Stimulated activated CD4-positive, alpha-beta T cell treated with anti-CD3 and anti-CD28 coated beads, Interleukin-1b, Interleukin-23, amount 100 ng/mL, for 48 hours (primary cell): ENCODE measurements at regions not wholly inside any gene's neighbourhood (a gene's known extent, or its start where the extent isn't known, plus 50 kb on each side); places are given as distances from the start of the nearest gene placed in this dataset.
A peak's percentile ranks its signal among the peaks of the same experiment; 100 is the strongest.

ENCODE experiments used
- DNase-seq: peaks from one replicate; pipeline ENCODE4 v3.0.0-alpha.2; 2020

DNA sequence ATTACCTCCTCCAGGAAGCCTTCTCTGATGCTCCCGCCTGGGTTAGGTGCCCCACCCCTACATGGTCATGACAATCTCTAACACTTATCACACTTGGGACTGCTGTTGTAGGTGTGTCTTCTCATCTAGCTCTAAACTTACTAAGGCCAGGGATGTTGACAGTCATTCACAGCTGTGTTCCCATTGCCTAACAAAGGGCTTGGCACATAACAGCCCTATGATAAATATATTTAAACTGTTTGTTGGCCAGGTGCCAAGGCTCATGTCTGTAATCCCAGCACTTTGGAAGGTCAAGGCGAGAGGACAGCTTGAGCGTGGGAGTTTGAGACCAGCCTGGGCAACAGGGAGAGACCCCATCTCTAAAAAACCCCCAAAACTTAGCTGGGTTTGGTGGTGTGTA lies 98.8 kb upstream of the RGS6 start:
- DNase-seq, result no peak

DNA sequence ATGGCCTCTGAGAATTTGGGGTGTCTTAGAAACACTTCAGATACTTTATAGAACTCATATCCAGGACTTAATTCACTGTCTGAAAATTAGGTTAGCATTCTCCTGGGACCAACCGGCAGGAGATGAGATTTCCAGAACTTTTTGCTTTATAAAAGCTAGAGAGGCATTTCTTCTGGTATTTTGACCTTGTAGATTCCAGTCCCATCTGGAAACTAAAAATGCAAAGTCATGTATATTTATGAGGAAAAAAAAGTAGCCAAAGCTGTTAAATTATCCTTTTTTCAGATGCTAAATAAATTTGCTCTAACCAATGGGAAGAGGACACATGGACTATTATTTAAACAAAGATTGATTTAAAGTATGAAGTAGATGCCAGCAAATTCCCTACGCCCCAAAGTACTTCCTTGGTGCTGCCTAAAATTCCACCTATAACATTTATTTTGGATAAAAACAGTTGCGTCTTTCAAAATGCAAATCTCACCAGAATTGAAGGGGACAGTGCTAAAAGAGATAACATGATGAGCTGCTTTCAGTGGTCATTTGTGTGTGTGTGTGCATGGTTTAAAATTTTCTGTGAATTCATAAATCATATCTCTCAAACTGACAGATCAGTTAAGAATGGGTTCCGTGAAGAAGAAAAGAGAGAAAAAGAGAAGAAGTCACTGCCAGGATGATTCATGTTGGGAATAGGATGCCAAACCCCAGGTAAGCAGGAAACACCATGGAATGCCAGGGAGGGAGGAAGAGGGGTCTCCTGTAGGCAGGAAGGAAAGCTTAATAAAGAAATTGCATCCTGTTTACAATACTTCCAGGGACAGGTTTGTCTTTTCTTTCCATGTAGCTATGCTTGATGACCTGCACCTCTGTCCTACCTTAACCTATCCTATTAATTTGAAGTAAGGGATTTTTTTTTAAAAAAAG lies 97.7 kb upstream of the RGS6 start:
- no peak for DNase-seq

DNA sequence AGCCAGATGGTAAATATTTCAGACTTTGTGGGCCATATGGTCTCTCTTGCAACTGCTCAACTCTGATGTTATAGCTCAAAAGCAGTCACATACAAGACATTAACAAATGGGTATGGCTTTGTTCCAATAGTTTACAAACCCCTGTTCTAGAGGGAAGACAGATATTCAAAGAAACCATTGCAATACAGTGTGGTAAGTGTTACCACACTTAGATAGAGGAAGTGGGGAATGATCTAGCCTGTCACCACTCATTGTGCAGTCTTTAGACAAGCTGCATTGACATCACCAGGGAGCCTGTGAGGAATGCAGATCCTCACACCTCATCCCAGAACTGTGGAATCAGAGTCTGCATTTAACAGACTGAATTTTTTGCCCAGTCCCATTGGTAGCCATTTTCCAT lies 80.0 kb upstream of the RGS6 start:
- DNase-seq, result no peak

DNA sequence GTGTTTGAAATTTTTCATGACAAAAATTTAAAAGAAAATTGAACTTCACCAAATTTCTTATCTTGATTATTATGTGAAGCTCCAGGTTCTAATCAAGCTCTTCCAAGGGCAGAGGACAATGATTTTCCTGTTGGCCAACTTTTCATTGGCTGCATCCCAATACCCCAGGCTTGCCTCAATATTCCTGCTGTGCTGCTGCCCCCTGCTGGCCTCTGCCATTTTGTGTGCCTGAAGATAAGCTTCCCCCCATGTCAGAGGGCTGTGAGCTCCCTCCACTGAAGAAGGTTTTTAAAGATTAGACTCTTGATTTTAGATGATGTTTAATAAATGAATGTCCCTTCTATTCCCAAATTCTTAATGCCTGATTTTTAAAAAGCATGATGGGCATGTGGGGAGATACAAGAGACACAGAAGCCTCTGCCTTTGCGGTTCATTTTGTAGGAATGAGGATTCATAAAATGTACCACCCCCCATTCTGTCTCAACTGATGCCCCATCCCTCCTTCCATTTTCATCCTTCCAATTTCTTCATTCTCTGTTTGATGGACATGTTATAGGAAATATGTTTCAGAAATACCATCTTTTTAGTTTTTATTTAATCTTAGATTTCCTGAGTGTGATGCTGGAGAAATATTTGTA lies 76.7 kb upstream of the RGS6 start:
- peak; percentile 46 for DNase-seq

DNA sequence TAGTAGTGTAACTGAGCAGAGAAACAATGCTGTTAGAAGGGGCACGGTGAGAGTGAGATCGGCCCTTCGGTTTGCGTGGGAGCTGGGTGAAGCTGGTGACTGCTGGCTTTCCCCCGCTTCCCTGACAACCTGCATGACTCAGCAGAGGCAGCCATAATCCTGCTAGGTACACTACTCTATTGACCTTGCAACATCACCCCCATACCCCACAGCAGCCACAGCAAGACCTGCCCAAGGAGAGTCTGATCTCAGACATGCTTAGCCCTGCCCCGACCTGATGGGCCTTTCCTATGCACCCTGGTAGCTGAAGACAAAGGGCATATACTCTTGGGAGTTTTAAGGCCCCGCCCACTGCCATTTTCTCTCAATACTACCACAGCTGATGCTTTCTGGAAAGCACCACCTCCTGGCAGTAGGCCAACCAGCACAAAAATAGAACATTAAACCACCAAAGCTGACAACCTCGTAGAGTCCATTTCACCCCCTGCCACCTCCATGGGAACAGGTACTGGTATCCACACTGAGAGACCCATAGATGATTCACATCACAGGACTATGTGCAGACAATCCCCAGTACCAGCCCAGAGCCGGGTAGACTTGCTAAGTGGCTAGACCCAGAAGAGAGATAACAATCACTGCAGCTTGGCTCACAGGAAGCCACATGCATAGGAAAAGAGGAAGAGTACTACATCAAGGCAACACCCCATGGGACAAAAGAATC lies 75.9 kb upstream of the RGS6 start:
- no peak for DNase-seq

DNA sequence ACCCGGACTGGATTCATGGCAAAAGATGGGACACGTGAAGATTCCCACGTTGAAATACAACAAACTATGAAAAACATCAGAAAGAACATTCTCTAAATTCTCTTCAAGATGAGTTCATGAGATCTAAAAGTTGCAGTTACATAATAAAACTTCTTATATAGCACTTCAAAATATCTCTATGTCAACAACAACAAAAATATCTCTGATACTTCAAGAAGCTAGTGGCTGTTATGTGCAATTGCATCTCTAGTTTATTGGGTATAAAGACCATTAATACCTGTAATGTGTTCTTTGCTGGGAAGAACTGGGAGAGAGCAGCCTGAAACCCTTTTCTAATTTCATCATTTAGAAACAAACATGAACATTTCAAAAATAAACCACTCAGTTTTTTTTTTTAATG lies 69.2 kb upstream of the RGS6 start:
- DNase-seq, result no peak

DNA sequence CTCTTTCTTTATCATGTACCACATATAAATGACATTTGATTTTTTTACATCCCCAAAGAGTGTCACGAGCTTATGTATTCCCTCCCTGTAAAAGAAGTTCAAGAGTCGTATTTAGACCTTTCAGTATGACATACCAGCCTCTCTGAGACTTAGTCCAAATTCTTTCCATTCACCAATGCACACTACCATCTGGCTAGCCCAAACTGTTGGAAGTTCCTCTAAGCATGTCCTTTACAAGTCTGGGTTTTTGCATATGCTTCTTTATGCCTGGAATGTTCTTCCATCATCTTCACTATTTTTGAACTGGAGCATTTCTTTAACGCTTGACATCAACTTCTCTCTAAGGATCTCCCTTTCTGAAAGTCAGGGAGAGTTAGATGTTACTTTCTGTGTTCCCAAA lies 68.5 kb upstream of the RGS6 start:
- DNase-seq, result no peak
